Stimulated activated CD4-positive, alpha-beta T cell treated with anti-CD3 and anti-CD28 coated beads, Interleukin-4, amount 100 ng/mL, for 4 hours (primary cell): ENCODE measurements at regions not wholly inside any gene's neighbourhood (a gene's known extent, or its start where the extent isn't known, plus 50 kb on each side); places are given as distances from the start of the nearest gene placed in this dataset.

Experiments
- DNase-seq, 2 experiments: peaks; one replicate each; pipeline ENCODE4 v3.0.0-alpha.2; 2020

GRCh38 chr2:235312571-235312970 is 181.3 kb upstream of the AGAP1 start:
- DNase-seq, result no peak

DNA sequence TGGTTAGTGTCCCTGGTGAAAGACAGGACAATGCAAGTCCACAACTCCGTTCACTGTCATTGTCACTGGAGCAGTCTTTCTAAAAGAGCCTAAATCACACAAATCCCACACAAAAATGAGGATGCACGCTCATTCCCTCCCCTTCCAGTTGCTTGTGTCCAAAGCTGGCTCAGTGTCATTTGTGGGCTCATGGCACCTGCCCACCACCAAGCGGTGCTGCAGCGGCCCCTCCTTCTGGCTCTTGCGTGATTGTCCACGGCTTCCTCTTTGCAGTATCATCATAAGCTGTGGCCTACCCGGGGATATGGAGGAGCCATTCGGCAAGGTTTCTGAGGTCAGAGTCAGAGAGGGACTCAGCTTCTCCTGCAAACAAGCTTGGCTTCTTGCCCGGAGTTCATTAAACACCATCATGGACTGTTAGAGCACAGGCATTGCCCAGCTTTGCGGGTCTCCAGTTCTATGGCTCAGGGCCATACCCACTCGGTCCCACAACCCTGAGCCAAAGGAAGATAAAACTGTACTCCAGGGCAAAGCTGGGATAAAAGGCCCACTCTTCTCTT is 179.4 kb upstream of the AGAP1 start:
- DNase-seq, result no peak

- no peak for DNase-seq
These were observed 174.7 kb upstream of the AGAP1 start for GRCh38 chr2:235319095-235319494.

GRCh38 chr2:235320326-235320725 is 173.5 kb upstream of the AGAP1 start:
- DNase-seq, result no peak

DNA sequence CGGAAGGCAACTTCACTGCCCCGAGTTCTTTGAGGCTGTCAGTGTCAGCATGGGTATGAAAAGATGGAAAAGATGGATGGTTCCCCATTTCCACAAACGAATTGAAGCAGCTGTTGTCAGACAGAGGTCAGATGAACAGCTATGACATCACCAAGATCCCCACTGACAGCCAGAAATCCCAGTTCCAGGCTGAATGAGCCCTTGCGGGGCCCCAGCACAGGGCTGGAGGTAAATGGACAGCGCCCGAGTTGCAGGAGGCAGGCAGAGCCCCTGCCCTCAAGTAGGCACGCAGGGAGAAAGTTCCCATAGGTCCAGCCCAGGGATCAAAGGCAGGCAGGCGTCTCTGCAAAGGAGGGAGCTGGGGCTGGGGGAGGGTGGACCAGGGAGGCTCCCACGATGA is 169.5 kb upstream of the AGAP1 start:
- DNase-seq, result no peak

- no peak for DNase-seq
These were observed 168.7 kb upstream of the AGAP1 start for GRCh38 chr2:235325151-235325550.

- DNase-seq, result no peak
These were observed 164.9 kb upstream of the AGAP1 start for GRCh38 chr2:235328991-235329390.

- no peak for DNase-seq
These were observed 162.9 kb upstream of the AGAP1 start for GRCh38 chr2:235330775-235331451.

DNA sequence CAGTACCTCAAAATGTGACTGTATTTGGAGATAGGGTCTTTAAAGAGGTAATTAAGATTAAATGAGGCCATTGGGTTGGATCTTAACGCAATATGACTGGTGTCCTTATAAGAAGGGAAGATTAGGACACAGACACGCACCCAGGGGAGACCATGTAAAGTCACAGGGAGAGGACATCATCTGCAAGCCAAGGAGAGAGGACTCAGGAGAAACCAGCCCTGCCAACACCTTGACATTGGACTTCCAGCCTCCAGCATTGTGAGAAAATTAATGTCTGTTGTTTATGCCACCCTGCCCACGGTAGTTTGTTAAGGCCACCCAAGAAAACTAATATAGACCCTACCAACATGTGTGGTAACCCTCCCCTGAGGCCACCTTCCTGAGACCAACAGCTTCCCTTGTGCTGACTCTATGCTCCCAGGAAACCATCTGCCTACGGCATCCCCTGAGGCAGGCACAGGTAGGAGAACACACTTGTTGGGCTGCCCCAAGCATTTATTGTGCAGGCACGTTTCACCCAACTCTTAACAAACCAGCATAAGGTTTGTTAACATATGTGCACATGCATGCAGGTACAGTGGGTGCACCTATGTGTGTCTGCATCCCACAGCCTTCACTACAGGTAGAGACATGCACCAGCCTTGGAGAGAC is 161.5 kb upstream of the AGAP1 start:
- DNase-seq, result no peak

DNA sequence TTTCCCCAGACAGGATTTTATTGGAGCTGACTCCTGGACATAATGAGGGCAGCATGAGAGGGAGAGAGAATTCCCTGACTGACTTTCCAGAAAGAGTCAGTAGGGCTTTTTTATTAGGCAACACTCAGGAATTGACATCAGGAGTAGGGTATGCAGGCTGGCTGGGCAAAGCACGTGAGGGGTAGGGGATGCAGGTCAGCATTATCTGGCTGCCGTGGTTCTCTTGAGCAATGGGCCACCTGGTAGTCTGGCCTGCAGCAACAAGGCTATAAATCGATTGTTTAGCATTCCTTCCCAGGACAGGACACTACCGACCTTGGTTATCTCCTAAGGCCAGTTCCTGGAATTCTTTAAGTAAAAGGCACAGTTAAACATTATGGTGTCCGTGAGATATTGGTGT is 160.8 kb upstream of the AGAP1 start:
- DNase-seq, result no peak

DNA sequence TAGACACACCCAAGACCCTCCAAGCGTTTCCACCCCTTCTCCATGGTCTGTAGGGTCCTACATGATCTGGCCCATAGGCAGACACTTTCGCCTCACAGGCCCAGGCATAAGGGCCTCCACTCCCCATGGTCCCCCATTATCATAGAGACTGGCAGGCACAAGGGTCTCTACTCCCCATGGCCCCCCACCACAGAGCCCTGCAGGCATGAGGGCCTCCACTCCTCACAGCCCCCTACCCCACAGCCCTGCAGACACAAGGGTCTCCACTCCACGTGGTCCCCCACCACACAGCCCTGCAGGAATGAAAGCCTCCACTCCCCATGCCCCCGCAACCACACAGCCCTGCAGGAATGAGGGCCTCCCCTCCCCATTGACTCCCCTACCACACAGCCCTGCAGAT is 159.7 kb upstream of the AGAP1 start:
- DNase-seq, result no peak

GRCh38 chr2:235343156-235343774 is 150.6 kb upstream of the AGAP1 start:
- DNase-seq, result no peak

GRCh38 chr2:235343869-235344268 is 150.0 kb upstream of the AGAP1 start:
- no peak for DNase-seq

- DNase-seq, result no peak
These were observed 148.1 kb upstream of the AGAP1 start for GRCh38 chr2:235345745-235346144.

- DNase-seq, result no peak
These were observed 146.2 kb upstream of the AGAP1 start for GRCh38 chr2:235347691-235348090.

- DNase-seq, result no peak
These were observed 145.5 kb upstream of the AGAP1 start for GRCh38 chr2:235348329-235348728.

GRCh38 chr2:235350234-235350633 is 143.6 kb upstream of the AGAP1 start:
- DNase-seq, result no peak

DNA sequence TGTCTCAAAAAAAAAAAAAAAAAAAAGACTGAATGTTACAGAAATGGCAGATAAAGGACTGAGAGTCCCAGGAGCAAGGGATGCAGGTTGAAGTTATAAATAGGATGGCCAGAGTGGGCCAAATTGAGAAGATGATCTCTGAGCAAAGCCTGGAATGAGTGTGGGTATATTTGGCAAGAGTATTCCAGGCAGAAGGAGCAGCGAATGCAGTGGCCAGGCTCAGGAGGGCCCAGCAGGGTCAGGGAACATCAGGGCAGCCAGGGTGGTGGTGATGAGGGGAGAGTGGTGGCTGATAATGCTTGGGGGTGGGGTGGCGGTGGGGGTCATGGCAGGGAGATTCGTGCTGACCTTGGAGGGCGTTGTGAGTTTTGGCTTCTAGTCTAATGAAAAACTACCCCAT is 141.3 kb upstream of the AGAP1 start:
- no peak for DNase-seq

DNA sequence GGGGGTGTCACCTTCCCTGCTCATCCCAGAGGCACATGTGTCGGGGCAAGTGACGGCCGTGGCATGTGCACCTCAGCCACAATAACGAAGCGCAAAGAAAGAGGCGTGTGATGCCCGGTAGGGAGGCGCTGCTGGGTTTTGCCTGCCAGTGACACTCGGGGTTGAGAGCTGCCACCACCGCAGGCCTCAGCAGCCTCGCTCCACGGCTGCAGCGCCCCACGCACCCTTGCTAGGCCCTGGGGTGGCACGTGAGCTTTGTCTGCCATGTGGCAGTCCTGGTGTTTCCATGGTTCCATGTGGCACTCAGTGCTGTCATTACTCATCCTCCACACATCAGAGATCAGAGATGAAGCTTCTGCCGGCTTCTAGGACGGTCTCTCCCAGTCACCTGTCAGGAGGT is 136.0 kb upstream of the AGAP1 start:
- no peak for DNase-seq

- no peak for DNase-seq
These were observed 134.8 kb upstream of the AGAP1 start for GRCh38 chr2:235358981-235359471.

- no peak for DNase-seq
These were observed 133.4 kb upstream of the AGAP1 start for GRCh38 chr2:235360446-235360845.

DNA sequence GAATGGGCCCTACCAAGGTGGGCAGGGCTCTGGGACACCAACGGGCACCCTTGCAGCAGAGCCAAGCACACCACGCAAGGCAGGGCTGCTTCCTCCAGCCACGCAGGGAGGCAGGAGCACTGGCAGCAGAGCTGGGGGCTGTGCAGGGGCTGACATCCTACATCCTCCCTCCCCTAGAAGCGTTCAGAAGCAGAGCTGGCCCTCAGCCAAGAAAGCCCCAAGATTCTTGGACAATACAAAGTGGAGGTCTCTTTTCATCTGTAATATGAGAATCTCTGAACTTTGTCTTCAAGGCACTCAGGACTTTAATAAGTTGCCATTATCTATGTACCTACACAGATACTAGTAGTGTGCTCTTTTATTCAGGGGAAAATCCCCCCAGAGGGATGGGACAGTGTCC is 128.1 kb upstream of the AGAP1 start:
- DNase-seq, result no peak

DNA sequence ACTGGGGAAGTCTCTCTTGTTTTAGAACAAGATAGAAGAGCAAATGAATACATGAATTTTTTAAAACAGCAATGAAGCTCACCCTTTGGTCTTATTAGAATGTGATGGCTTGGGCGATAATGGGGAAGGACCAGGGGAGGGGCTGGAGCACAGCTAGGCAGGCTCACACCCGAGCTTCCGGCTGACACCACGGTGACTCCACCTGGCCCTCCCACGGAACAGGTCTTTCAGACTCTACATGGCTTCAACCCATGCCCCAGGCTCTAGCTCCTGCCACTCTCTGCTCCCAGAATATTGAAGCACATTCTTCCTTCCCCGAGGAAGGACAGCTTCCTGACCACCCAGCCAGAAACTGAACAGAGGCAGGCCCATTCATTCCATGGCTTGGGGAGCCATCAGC is 127.5 kb upstream of the AGAP1 start:
- DNase-seq, result no peak

DNA sequence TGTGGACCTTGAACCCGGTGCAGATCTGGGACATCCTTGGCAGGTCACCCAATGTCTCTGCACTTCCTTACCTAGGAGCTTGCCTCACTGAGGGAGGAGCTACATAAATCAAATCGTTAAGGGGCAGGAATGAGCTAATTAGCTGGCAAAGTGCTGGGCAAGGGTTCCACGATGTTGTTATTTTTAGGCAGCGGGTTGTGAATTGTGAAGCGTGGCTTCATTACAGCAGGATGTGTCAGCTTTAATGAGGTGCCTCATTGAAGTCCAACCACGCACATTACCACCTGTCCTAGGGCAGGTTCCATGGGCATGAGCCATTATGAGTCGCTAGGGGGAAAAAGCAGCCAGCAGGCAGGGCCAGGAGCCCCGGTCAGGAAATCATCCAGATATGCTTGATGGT is 127.0 kb upstream of the AGAP1 start:
- no peak for DNase-seq
